Adrenal gland (tissue), 5 donors: ENCODE measurements at regions not wholly inside any gene's neighbourhood (a gene's known extent, or its start where the extent isn't known, plus 50 kb on each side); places are given as distances from the start of the nearest gene placed in this dataset.

Source experiments
- CTCF ChIP-seq, 6 experiments: fragments of 450-650 bp in 4 of 6; fragments of 200-600 bp in 2 of 6; sonication (generic) in 1 of 6; IDR thresholded peaks; 1 replicate in 5 of 6; 2 replicates in 1 of 6; pipeline versions ENCODE4 v1.5.1 to v1.8.0; 2016 to 2021; ENCODE audit warnings: antibody characterized with exemption in 6 of 6, mild to moderate bottlenecking in 2 of 6, moderate library complexity in 1 of 6
- POLR2A ChIP-seq, 2 donors: fragments of 450-650 bp; IDR thresholded peaks; one replicate each; pipeline ENCODE4 v1.6.1; 2017; ENCODE audit warnings: antibody characterized with exemption in 2 of 2, mild to moderate bottlenecking in 2 of 2, moderate library complexity in 1 of 2
- donor health status: DM: no; HTN: no; CAD: no.

- TF ChIP-seq CTCF (IDR thresholded peaks at IDR 0.05), result no peak
- TF ChIP-seq POLR2A (IDR thresholded peaks at IDR 0.05), result no peak
Measured at GRCh38 chr13:67505376-67505775, 275.2 kb upstream of the PCDH9 start.
